ENCODE measurements at regions not wholly inside any gene's neighbourhood (a gene's known extent, or its start where the extent isn't known, plus 50 kb on each side); places are given as distances from the start of the nearest gene placed in this dataset.

DNA sequence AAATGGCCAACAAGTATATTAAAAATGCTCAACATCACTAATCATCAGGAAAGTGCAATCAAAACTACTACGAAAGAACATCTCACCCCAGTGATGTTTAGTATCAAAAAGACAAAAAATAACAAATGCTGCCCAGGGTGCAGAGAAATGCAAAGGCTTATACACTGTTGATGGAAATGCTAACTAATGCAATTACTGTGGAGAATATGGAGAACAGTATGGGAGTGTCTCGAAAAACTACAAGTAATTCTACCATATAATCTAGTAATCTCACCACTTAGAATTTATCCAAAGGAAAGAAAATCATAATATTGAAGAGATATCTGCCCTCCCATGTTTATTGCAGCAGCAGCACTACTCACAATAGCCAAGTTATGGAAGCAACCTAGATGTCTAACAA is 246.5 kb upstream of the VLDLR start:
- no peak for DNase-seq
- Histone ChIP-seq H3K4me1 (no peaks in the 10 kb centered on the region), H3K27me3 (no peaks in the 10 kb centered on the region), H3K4me3 (no peak overlapping the region), H3K36me3 (ENCODE audit: low read depth, missing control alignments) (no peaks in the 10 kb centered on the region), H3K27ac (no peak overlapping the region), H3K9me3 (no peaks in the 10 kb centered on the region)
- 89 to 97% methylated on average over 2 of the region's 2 CpGs for WGBS, 2 donors
- intact Hi-C loops (cut with DNase I; ENCODE audit: low total_unique reads), result no loop called here
- TF ChIP-seq CTCF (IDR thresholded peaks at IDR 0.05) (no peak), POLR2A (IDR thresholded peaks at IDR 0.05) (no peak)

DNA sequence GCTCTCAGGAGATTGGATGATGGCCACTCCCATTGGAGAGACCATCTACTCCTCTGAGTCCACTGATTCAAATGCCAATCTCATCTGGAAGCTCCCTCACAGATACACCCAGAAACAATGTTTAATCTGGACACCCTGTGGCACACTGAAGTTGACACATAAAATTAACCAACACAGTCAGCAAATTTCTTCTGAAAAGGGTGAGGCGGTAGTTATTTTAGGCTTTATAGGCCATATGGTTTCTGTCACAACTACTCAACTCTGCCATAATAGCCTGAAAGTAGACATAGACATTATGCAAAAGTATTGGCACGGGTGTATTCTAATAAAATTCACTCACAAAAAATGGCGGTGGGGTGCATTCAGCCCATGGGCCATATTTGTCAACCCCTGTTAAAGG is 244.5 kb upstream of the VLDLR start:
- Histone ChIP-seq H3K36me3 (ENCODE audit: low read depth, missing control alignments) (no peaks in the 10 kb centered on the region), H3K4me3 (no peak overlapping the region), H3K27me3 (no peaks in the 10 kb centered on the region), H3K4me1 (no peaks in the 10 kb centered on the region), H3K27ac (no peak overlapping the region), H3K9me3 (no peaks in the 10 kb centered on the region)
- TF ChIP-seq CTCF (IDR thresholded peaks at IDR 0.05), result no peak
- no peak for TF ChIP-seq POLR2A (IDR thresholded peaks at IDR 0.05)
- intact Hi-C loops (cut with DNase I; ENCODE audit: low total_unique reads), result no loop called here
- WGBS, 2 donors, result 93 to 95% methylated on average over 3 of the region's 3 CpGs
- no peak for DNase-seq

GRCh38 chr9:2377834-2378233 is 243.8 kb upstream of the VLDLR start:
- Histone ChIP-seq H3K36me3 (ENCODE audit: low read depth, missing control alignments) (no peaks in the 10 kb centered on the region), H3K27me3 (no peaks in the 10 kb centered on the region), H3K9me3 (no peaks in the 10 kb centered on the region), H3K4me3 (no peak overlapping the region), H3K27ac (no peak overlapping the region), H3K4me1 (no peaks in the 10 kb centered on the region)
- DNase-seq, result no peak
- TF ChIP-seq POLR2A (IDR thresholded peaks at IDR 0.05), result no peak
- TF ChIP-seq CTCF (IDR thresholded peaks at IDR 0.05), result no peak
- WGBS, 2 donors, result 86 to 89% methylated on average over 1 of the region's 1 CpG
- intact Hi-C loops (cut with DNase I; ENCODE audit: low total_unique reads), result no loop called here

- intact Hi-C loops (cut with DNase I; ENCODE audit: low total_unique reads), result no loop called here
- Histone ChIP-seq H3K36me3 (ENCODE audit: low read depth, missing control alignments) (no peaks in the 10 kb centered on the region), H3K9me3 (no peaks in the 10 kb centered on the region), H3K4me3 (no peak overlapping the region), H3K27ac (no peak overlapping the region), H3K27me3 (no peaks in the 10 kb centered on the region), H3K4me1 (no peaks in the 10 kb centered on the region)
- WGBS, 2 donors, result 80 to 86% methylated on average over 3 of the region's 3 CpGs
- no peak for DNase-seq
- TF ChIP-seq CTCF (IDR thresholded peaks at IDR 0.05) (no peak), POLR2A (IDR thresholded peaks at IDR 0.05) (no peak)
Measured at GRCh38 chr9:2378266-2378665, 243.3 kb upstream of the VLDLR start.

GRCh38 chr9:2378816-2379215 is 242.8 kb upstream of the VLDLR start:
- intact Hi-C loops (cut with DNase I; ENCODE audit: low total_unique reads), result no loop called here
- no peak overlapping the region for H3K4me3 ChIP-seq
- 92 to 95% methylated on average over 1 of the region's 1 CpG for WGBS, 2 donors
- H3K36me3 ChIP-seq (ENCODE audit: low read depth, missing control alignments), result no peaks in the 10 kb centered on the region
- no peak overlapping the region for H3K27ac ChIP-seq
- TF ChIP-seq POLR2A (IDR thresholded peaks at IDR 0.05) (no peak), CTCF (IDR thresholded peaks at IDR 0.05) (no peak)
- no peaks in the 10 kb centered on the region for H3K9me3 ChIP-seq
- no peaks in the 10 kb centered on the region for H3K27me3 ChIP-seq
- no peaks in the 10 kb centered on the region for H3K4me1 ChIP-seq
- DNase-seq, result no peak

All from testis (tissue), 2 donors.